ENCODE measurements at regions not wholly inside any gene's neighbourhood (a gene's known extent, or its start where the extent isn't known, plus 50 kb on each side); places are given as distances from the start of the nearest gene placed in this dataset.

DNA sequence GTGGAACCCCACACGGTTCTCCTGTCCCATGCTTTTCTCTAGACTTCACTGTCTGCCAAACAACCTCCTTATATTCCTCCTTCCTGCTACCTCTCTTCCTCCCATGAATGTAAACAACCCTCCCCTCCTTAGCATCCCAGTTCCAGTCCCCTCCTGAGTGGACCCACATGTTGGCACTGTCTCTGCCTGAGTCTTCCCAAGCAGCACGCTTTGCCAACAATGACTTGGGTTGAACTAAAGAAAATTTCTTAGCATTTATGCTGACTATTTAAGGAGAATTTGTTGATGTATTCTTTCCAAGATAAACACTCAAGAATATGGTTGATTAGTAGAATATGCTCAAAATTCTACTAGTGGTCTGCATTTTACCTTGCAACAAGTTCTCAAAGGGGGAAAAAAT is 338.0 kb downstream of the TNS1 start:
- TF ChIP-seq, protein P1, sequence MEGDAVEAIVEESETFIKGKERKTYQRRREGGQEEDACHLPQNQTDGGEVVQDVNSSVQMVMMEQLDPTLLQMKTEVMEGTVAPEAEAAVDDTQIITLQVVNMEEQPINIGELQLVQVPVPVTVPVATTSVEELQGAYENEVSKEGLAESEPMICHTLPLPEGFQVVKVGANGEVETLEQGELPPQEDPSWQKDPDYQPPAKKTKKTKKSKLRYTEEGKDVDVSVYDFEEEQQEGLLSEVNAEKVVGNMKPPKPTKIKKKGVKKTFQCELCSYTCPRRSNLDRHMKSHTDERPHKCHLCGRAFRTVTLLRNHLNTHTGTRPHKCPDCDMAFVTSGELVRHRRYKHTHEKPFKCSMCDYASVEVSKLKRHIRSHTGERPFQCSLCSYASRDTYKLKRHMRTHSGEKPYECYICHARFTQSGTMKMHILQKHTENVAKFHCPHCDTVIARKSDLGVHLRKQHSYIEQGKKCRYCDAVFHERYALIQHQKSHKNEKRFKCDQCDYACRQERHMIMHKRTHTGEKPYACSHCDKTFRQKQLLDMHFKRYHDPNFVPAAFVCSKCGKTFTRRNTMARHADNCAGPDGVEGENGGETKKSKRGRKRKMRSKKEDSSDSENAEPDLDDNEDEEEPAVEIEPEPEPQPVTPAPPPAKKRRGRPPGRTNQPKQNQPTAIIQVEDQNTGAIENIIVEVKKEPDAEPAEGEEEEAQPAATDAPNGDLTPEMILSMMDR (IDR thresholded peaks at IDR 0.05; ENCODE audit: unreplicated experiment): no peak

DNA sequence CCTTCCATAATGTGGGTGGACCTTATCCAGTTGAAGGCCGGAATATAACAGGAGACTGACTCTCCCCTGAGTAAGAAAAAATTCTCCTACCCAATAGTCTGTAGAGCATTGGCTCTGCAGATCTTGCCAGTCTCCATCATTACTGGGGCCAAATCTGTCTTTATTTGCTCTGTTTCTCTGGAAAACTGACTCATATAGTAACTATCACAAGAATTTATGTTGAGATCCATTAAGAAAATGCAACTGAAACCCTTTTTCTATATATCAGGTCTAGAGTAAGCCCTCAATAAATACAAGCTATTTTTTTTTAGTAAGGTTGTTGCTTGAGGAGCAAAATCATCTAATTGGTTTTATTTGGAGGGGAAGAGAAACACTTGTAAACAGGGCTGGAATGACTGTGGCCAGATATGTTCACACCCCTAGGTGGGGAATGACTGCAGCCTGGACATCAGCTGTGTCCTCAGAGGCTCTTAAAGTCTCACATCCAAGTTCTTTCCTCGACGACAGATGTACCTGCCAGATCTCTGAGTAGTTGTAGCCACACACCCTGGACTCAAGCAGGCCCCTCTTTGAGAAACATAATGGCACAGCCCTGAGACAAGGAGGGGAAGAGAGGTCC is 339.7 kb downstream of the TNS1 start:
- DNase-seq (ENCODE audit: low spot score): no peak
- H3K4me3 Mint-ChIP-seq (ENCODE audit: unreplicated experiment): no peak overlapping the region

More for the DNA sequence above, 338.0 kb downstream of the TNS1 start:
- Mint-ChIP-seq H3K27me3 (ENCODE audit: unreplicated experiment) (peaks cover 4% of the 10 kb centered on the region), H3K9me3 (ENCODE audit: unreplicated experiment) (no peaks in the 10 kb centered on the region), H3K4me3 (ENCODE audit: unreplicated experiment) (no peak overlapping the region), H3K36me3 (ENCODE audit: low read depth, unreplicated experiment) (no peaks in the 10 kb centered on the region), H3K27ac (ENCODE audit: unreplicated experiment) (no peak overlapping the region), H3K4me1 (ENCODE audit: unreplicated experiment) (peaks cover 4% of the 10 kb centered on the region)
- DNase-seq (ENCODE audit: low spot score): no peak

DNA sequence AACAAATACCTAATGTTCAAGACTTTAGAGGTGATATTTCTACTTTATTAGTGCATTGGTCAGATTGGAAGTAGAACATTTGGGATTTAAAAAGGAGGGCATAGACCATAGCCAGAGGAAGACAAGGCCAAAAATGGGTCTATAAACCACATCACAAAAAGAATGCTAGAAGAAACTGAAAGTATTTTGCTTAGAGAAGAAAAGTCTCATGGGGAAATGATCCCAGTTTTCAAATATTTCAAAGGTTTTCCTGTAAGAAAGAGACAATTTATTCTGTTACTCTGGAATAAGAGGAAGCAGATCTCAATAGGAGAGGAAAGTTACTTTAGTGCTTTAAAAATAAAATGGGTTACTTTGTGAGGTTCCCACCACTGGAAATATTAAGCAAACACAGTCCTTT is 341.4 kb downstream of the TNS1 start:
- no peak overlapping the region for H3K27ac Mint-ChIP-seq (ENCODE audit: unreplicated experiment)
- no peak for DNase-seq (ENCODE audit: low spot score)
- H3K36me3 Mint-ChIP-seq (ENCODE audit: low read depth, unreplicated experiment): no peaks in the 10 kb centered on the region
- no peak overlapping the region for H3K4me3 Mint-ChIP-seq (ENCODE audit: unreplicated experiment)
- TF ChIP-seq, protein P1 (IDR thresholded peaks at IDR 0.05; ENCODE audit: unreplicated experiment): no peak
- peaks cover 4% of the 10 kb centered on the region for H3K27me3 Mint-ChIP-seq (ENCODE audit: unreplicated experiment)
- no peaks in the 10 kb centered on the region for H3K9me3 Mint-ChIP-seq (ENCODE audit: unreplicated experiment)
- H3K4me1 Mint-ChIP-seq (ENCODE audit: unreplicated experiment): peaks cover 4% of the 10 kb centered on the region

More for the DNA sequence above, 339.7 kb downstream of the TNS1 start:
- Mint-ChIP-seq H3K4me1 (ENCODE audit: unreplicated experiment) (peaks cover 4% of the 10 kb centered on the region), H3K9me3 (ENCODE audit: unreplicated experiment) (no peaks in the 10 kb centered on the region), H3K27me3 (ENCODE audit: unreplicated experiment) (peaks cover 4% of the 10 kb centered on the region), H3K36me3 (ENCODE audit: low read depth, unreplicated experiment) (no peaks in the 10 kb centered on the region), H3K27ac (ENCODE audit: unreplicated experiment) (no peak overlapping the region)
- TF ChIP-seq, protein P1 (IDR thresholded peaks at IDR 0.05; ENCODE audit: unreplicated experiment): no peak

DNA sequence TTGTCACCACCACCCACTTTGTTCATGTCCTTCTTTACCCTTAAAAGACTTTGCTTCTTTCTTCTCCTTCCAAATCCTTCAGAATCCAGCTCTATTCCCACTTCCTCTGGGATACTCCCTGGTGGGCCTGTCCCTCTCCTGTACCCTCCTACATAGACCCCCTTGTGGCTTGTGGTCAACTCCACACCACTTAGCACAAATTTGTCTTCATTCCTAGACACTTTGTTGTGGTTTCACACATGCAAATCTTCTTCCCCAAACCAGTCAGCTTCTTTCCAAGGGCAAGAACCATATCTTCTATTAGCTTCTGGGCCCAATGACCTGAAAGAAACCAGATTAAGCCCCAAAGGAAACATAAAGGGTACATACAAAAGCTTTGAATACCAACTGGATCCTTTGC is 342.4 kb downstream of the TNS1 start:
- Mint-ChIP-seq H3K4me1 (ENCODE audit: unreplicated experiment) (peaks cover 4% of the 10 kb centered on the region), H3K27ac (ENCODE audit: unreplicated experiment) (no peak overlapping the region), H3K27me3 (ENCODE audit: unreplicated experiment) (peaks cover 4% of the 10 kb centered on the region), H3K4me3 (ENCODE audit: unreplicated experiment) (no peak overlapping the region), H3K36me3 (ENCODE audit: low read depth, unreplicated experiment) (no peaks in the 10 kb centered on the region), H3K9me3 (ENCODE audit: unreplicated experiment) (no peaks in the 10 kb centered on the region)
- no peak for DNase-seq (ENCODE audit: low spot score)
- TF ChIP-seq, protein P1 (IDR thresholded peaks at IDR 0.05; ENCODE audit: unreplicated experiment): no peak

DNA sequence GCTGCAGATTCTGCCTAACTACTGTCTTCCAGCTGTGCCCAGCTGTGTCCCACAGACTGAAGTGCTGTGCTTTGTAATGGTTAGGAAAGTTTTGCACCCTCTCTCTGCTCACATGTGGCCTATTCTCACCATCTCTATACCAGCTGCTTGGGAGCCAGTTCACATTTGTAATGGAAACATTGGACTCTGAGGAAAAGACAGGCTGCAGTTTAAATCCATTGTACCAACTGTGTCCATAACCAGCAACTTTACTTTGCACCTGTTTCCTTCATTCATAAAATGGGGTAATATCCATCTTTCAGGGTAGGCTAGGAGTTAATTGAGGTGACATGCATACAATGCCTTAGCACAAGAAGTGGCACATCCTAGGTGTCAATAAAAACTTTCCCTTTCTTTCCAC is 344.0 kb downstream of the TNS1 start:
- no peaks in the 10 kb centered on the region for H3K9me3 Mint-ChIP-seq (ENCODE audit: unreplicated experiment)
- TF ChIP-seq, protein P1 (IDR thresholded peaks at IDR 0.05; ENCODE audit: unreplicated experiment): no peak
- H3K27me3 Mint-ChIP-seq (ENCODE audit: unreplicated experiment): peaks cover 4% of the 10 kb centered on the region
- H3K4me1 Mint-ChIP-seq (ENCODE audit: unreplicated experiment): peaks cover 3% of the 10 kb centered on the region
- DNase-seq (ENCODE audit: low spot score): no peak
- H3K36me3 Mint-ChIP-seq (ENCODE audit: low read depth, unreplicated experiment): no peaks in the 10 kb centered on the region
- no peak overlapping the region for H3K4me3 Mint-ChIP-seq (ENCODE audit: unreplicated experiment)
- no peak overlapping the region for H3K27ac Mint-ChIP-seq (ENCODE audit: unreplicated experiment)
